ENCODE measurements at regions not wholly inside any gene's neighbourhood (a gene's known extent, or its start where the extent isn't known, plus 50 kb on each side); places are given as distances from the start of the nearest gene placed in this dataset.

DNA sequence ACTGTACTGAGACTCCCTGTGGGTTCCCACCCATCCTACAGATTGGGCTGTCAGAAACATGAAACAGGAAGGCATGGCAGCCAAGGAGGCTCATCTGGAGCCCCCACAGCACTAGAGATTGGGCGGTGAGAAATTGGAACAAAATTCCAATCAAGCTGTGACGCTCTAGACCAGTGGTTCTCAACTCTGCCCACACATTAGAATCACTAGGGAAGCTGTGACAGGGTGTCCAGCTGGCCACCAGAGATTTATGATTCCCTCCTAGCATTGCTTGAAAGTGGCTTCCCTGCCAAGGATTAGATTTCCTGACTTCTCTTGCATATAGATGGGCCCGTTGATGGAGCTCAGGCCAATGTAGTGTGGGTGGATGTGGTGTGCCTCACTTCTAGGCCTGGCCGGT, 187.5 kb upstream of the ZC3H12A start:
- peaks cover 5 to 12% (median 9%) of the 10 kb centered on the region in 3 donors for H3K27me3 Mint-ChIP-seq

DNA sequence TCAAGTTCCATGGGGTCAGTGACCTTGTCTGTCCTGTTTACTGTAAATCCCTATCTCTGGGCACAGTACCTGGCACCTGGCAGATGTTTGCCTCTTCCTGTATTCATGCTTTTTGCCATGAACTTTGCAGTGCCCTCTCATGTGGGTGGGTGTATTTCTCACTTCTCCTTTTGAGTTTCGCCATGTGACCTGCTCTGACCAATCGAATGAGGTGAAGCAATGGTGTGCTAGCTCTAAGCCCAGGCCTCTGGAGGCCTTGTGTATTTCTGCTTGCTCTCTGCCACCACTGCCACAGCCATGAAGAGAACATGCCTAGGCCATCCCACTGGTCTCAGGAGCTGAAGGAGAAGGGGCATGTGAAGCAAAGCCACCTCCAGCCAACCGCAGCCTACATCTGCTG, 185.5 kb upstream of the ZC3H12A start:
- peak; percentile 84 for DNase-seq

More for the DNA sequence above, 187.5 kb upstream of the ZC3H12A start:
- DNase-seq (no peak), ATAC-seq (ENCODE audit: low read depth in 2 of 2) (no peak)
- Mint-ChIP-seq H3K4me3 (no peak overlapping the region), H3K36me3 (peaks cover 4 to 19% of the 10 kb centered on the region in 2 donors), H3K9me3 (peaks cover 3 to 21% (median 12%) of the 10 kb centered on the region in 7 donors), H3K27ac (peak overlapping the region in 5 of 6 donors; percentile 17 to 92 (median 78)), H3K4me1 (peaks cover 25 to 58% (median 35%) of the 10 kb centered on the region in 3 donors)

DNA sequence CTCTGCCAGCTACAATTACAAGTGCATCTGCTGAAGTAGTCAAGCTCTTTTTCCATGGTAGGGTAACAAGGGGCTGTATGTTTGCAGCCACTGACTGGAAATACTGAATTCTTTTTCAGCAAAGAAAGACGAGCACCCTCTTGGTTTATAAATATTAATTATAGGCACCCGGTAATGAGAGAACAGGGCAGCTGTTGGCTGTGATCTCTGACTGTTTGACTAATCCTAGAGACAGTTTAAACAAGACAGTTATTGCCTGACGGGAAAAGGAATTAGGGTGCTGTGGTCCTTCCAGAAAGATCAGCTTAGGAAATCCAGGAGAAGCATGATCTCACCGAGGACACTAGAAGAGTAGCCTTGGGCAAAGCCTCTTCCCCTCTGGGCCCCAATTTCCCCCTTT, 183.7 kb upstream of the ZC3H12A start:
- ATAC-seq (ENCODE audit: low read depth in 2 of 2), result no peak
- Mint-ChIP-seq H3K36me3 (peaks cover 0 to 9% of the 10 kb centered on the region in 2 donors), H3K4me3 (peak overlapping the region in 4 of 8 donors; percentile 3 to 58 (median 46)), H3K27ac (peak overlapping the region in 5 of 6 donors; percentile 42 to 94 (median 84)), H3K9me3 (peaks cover 0 to 15% (median 3%) of the 10 kb centered on the region in 7 donors), H3K27me3 (peaks cover 0 to 9% (median 9%) of the 10 kb centered on the region in 3 donors), H3K4me1 (peaks cover 33 to 84% (median 50%) of the 10 kb centered on the region in 3 donors)
- no peak for DNase-seq

More for the DNA sequence above, 185.5 kb upstream of the ZC3H12A start:
- H3K9me3 Mint-ChIP-seq, result peaks cover 3 to 19% (median 10%) of the 10 kb centered on the region in 7 donors
- no peaks in the 10 kb centered on the region for H3K27me3 Mint-ChIP-seq
- peak overlapping the region; percentile 3 to 97 (median 90) for H3K27ac Mint-ChIP-seq
- H3K4me1 Mint-ChIP-seq, result peaks cover 29 to 71% (median 41%) of the 10 kb centered on the region in 3 donors
- peak; percentile 100 for ATAC-seq (ENCODE audit: low read depth in 2 of 2)
- peak overlapping the region in 6 of 8 donors; percentile 15 to 88 (median 62) for H3K4me3 Mint-ChIP-seq
- H3K36me3 Mint-ChIP-seq, result peaks cover 4 to 17% of the 10 kb centered on the region in 2 donors

DNA sequence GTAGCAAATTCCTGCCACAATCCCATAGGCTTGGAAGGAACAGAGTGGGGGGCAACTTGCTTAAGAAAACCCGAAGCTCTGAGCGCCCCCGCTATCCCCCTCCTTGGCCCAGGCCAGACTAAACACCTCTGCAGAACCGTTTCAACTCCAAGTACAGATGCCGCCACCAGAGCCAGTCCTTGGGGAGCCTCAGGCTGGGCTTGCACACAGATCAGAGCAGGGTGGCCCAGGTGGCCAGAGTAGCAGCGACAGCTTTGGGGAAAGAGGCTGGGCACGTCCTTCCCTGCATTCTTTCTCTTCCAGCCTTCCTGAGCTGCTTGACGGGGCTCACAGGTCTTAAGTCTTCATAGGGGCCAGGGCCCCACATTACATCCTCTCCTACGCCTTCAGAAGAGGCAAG, 181.6 kb upstream of the ZC3H12A start:
- no peak for ATAC-seq (ENCODE audit: low read depth in 2 of 2)
- peaks cover 0 to 15% (median 5%) of the 10 kb centered on the region in 7 donors for H3K9me3 Mint-ChIP-seq
- peaks cover 0 to 15% of the 10 kb centered on the region in 2 donors for H3K36me3 Mint-ChIP-seq
- no peak overlapping the region for H3K27ac Mint-ChIP-seq
- peaks cover 33 to 71% (median 50%) of the 10 kb centered on the region in 3 donors for H3K4me1 Mint-ChIP-seq
- DNase-seq, result no peak
- peaks cover 7 to 28% (median 27%) of the 10 kb centered on the region in 3 donors for H3K27me3 Mint-ChIP-seq
- peak overlapping the region in 2 of 8 donors; percentile 40 to 77 for H3K4me3 Mint-ChIP-seq

DNA sequence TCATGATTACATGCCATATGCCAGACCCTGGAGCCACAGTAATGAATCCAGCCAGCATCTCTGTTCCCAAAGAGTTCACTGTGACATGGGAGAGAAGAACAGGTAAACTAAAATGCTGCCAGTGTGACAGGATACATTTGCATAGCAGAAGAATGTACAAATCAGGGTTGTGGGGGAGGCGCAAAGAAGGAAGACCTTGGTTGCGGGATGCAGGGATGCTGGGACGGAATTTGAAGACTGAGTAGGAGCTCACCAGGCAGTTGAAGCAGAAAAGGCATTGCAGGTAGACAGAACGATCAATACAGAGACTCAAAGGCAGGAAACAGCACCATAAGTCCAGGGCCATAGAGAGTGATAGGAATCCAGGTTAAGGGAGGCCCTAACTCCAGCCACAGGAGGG, 180.3 kb upstream of the ZC3H12A start:
- DNase-seq (no peak), ATAC-seq (ENCODE audit: low read depth in 2 of 2) (no peak)
- Mint-ChIP-seq H3K27ac (peak overlapping the region in 3 of 6 donors; percentile 53 to 83 (median 64)), H3K9me3 (peaks cover 0 to 5% (median under 1%) of the 10 kb centered on the region in 7 donors), H3K4me1 (peaks cover 21 to 57% (median 37%) of the 10 kb centered on the region in 3 donors), H3K27me3 (peaks cover 13 to 39% (median 38%) of the 10 kb centered on the region in 3 donors), H3K4me3 (peak overlapping the region in 2 of 8 donors; percentile 33 to 47), H3K36me3 (peaks cover 0 to 13% of the 10 kb centered on the region in 2 donors)

DNA sequence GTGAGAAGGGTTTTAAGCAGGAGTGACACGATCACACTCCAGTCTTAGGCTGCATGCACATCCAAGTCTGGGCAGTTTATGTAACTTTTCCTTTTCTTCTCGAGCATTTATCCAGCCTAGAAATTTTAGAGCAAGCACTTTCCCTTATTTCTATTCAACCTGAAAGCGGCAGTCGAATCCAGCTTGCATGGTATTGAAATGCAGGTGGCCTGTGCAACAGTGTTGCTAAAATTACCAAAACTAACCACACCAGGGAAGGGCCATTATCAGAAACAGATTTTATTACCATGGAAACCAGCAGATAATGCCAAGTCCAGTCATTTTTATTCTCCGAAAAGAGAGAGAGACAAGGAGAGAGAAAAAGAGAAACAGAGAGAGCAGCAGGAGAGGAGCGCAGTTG, 179.9 kb upstream of the ZC3H12A start:
- Mint-ChIP-seq H3K4me1 (peaks cover 17 to 53% (median 33%) of the 10 kb centered on the region in 3 donors), H3K27me3 (peaks cover 16 to 43% (median 42%) of the 10 kb centered on the region in 3 donors), H3K36me3 (peaks cover 0 to 10% of the 10 kb centered on the region in 2 donors), H3K9me3 (peaks cover 0 to 5% (median 1%) of the 10 kb centered on the region in 7 donors), H3K27ac (peak overlapping the region in 2 of 6 donors; percentile 53 to 62), H3K4me3 (peak overlapping the region in 1 of 8 donors; percentile 3)
- no peak for ATAC-seq (ENCODE audit: low read depth in 2 of 2)
- no peak for DNase-seq

DNA sequence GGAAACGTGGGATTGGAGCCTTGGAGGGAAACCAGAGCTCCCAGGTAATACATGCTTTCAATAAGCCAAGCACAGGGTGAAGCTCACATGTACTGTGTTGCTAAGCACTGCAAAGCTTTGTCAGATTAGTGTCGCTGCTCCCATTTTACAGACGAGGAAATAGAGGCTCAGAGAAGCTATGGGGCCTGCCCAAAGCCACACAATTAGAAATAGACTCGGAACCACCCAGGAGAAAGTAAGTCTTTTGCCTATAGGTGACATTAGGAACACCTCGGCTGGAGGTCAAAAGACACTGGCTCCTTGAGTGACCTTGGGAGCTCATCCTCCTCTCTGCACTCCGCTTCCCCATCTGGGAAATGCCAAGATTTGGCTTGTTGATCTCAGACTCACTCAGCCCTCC, 175.6 kb upstream of the ZC3H12A start:
- ATAC-seq (ENCODE audit: low read depth in 2 of 2), result no peak
- H3K27me3 Mint-ChIP-seq, result peaks cover 28 to 66% (median 63%) of the 10 kb centered on the region in 3 donors

DNA sequence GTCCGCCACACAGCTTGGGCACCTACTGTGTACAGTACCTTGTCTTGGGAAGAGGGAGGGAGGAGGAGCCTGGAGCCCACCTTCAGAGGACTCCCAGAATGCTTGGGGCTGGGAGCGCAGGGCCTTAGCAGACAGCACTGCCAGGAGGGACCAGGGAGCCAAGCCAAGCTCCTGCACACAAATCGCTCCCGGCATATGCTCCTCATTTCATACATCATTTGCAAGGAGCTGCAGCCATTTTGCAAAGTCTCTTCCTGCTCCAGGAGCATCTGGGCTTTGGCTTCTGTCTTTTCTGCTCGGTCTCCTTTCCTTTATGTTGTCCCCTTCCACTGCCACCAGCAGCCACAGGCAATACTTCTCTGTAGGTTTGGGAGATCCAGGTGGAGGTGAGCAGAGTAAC, 175.2 kb upstream of the ZC3H12A start:
- no peak overlapping the region for H3K4me3 Mint-ChIP-seq
- ATAC-seq (ENCODE audit: low read depth in 2 of 2), result no peak
- peaks cover 0 to 2% (median 0%) of the 10 kb centered on the region in 7 donors for H3K9me3 Mint-ChIP-seq
- no peak overlapping the region for H3K27ac Mint-ChIP-seq
- H3K27me3 Mint-ChIP-seq, result peaks cover 31 to 71% (median 64%) of the 10 kb centered on the region in 3 donors
- peaks cover under 1 to 12% (median 11%) of the 10 kb centered on the region in 3 donors for H3K4me1 Mint-ChIP-seq
- peaks cover 0 to 10% of the 10 kb centered on the region in 2 donors for H3K36me3 Mint-ChIP-seq
- DNase-seq, result no peak

More for the DNA sequence above, 175.6 kb upstream of the ZC3H12A start:
- Mint-ChIP-seq H3K27ac (no peak overlapping the region), H3K4me3 (no peak overlapping the region), H3K4me1 (peaks cover 5 to 15% (median 14%) of the 10 kb centered on the region in 3 donors), H3K36me3 (peaks cover 0 to 10% of the 10 kb centered on the region in 2 donors), H3K9me3 (peaks cover 0 to 2% (median 0%) of the 10 kb centered on the region in 7 donors)
- DNase-seq, result no peak

DNA sequence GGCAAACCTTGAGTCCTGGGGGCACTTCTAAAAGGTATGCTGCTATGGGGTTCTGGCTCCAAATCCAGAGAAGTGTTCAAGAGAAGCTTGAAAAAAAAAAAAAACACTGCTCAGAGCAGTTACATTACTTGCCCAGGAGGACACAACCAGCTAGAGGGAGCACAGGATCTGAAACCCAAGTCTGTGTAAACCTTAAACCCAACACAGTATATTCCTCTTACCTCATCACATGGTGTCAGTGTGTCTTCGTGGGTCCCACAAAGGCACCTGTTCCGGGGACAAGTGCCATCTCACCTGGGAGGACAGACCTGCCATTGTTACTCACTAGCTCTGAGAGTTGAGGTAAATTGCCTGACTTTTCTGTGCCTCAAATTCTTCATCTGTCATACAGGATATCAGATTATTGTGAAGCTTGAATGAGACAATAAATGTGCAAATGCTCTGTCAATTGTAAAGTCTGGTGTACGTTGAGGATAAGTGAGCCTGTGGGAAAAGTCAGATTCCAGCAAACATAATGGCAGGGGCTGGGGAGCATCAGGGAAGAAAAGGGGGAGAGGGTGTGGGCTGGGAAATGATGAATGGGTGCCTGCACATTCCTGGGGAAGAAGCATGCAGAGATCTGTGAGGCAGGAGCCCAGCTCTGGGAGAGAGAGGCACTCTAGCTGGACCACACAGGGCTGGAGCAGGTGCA, 170.4 kb upstream of the ZC3H12A start:
- H3K9me3 Mint-ChIP-seq, result peaks cover 0 to 1% (median 0%) of the 10 kb centered on the region in 7 donors
- DNase-seq (no peak), ATAC-seq (ENCODE audit: low read depth in 2 of 2) (no peak)
- no peaks in the 10 kb centered on the region for H3K36me3 Mint-ChIP-seq
- peaks cover 0 to 5% (median 0%) of the 10 kb centered on the region in 3 donors for H3K4me1 Mint-ChIP-seq
- H3K4me3 Mint-ChIP-seq, result no peak overlapping the region
- H3K27ac Mint-ChIP-seq, result peak overlapping the region in 2 of 6 donors; percentile 13 to 16
- peaks cover 26 to 49% (median 47%) of the 10 kb centered on the region in 3 donors for H3K27me3 Mint-ChIP-seq

DNA sequence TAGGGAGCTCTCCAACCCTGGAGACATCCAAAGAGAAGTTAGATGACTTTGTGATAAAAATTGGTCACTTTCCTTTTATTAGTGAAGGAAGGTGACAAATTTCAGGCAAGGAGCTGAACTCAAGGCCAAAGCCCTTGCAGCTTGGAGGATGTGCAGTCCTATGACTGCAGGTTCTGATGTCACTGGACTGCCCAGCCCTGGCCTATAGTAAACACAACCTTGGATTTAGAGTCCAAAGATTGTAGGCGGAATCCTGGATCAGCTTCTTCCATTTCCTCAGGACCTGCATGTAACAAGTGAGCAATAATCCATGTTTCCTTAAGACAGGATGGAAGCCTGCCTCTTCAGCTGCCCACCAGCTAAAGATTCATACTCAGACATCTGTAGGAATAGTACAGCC, 169.3 kb upstream of the ZC3H12A start:
- ATAC-seq (ENCODE audit: low read depth in 2 of 2), result no peak
- H3K4me1 Mint-ChIP-seq, result peaks cover 0 to 5% (median 0%) of the 10 kb centered on the region in 3 donors

DNA sequence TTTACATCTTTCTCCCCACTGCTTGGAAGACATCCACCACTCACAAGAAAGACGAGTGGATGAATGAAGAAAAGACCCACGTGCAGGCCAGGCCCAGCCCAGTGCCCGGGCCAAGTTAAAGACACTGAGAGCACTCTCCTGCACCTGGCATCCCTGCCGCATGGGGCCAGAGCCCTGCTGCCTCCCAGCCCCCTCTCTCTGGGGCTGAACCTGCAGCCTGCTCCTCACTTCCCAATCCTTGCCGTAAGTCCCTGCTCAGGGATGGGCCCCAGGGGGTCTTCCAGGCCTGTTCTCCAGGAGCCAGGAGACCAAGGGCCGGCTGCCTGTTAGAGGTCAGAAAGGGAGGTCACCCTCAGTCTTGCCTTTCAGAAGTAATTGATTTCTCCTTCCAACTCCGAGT, 168.5 kb upstream of the ZC3H12A start:
- H3K36me3 Mint-ChIP-seq, result no peaks in the 10 kb centered on the region
- H3K27ac Mint-ChIP-seq, result no peak overlapping the region
- H3K4me3 Mint-ChIP-seq, result no peak overlapping the region
- H3K27me3 Mint-ChIP-seq, result peaks cover 20 to 51% (median 49%) of the 10 kb centered on the region in 3 donors
- peaks cover 0 to 2% (median 0%) of the 10 kb centered on the region in 7 donors for H3K9me3 Mint-ChIP-seq
- no peak for DNase-seq
- ATAC-seq (ENCODE audit: low read depth in 2 of 2), result no peak
- peaks cover 0 to 4% (median 0%) of the 10 kb centered on the region in 3 donors for H3K4me1 Mint-ChIP-seq

More for the DNA sequence above, 169.3 kb upstream of the ZC3H12A start:
- Mint-ChIP-seq H3K27ac (no peak overlapping the region), H3K36me3 (no peaks in the 10 kb centered on the region), H3K4me3 (no peak overlapping the region), H3K27me3 (peaks cover 18 to 51% (median 49%) of the 10 kb centered on the region in 3 donors), H3K9me3 (peaks cover 0 to 1% (median 0%) of the 10 kb centered on the region in 7 donors)
- no peak for DNase-seq

DNA sequence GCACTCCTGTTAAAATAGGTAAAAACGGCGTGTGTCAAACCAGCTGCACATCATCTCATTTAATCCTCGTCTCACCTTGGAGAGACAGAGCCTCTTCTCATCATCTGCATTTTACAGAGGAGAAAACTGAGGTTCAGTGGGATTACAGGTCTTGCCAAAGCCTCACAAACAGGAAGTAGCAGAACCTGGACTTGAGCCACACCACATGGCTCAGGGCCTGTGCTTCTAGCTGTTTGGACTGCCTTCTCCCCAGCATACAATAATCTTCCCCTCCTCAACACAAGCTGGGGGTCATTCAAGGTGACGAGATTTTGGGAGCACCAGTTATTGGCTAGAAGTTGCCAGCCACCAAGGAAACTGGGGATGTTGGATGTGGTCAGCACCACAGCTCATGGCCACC, 167.9 kb upstream of the ZC3H12A start:
- no peak overlapping the region for H3K4me3 Mint-ChIP-seq
- H3K27ac Mint-ChIP-seq, result no peak overlapping the region
- DNase-seq (no peak), ATAC-seq (ENCODE audit: low read depth in 2 of 2) (no peak)
- peaks cover 0 to 2% (median 0%) of the 10 kb centered on the region in 7 donors for H3K9me3 Mint-ChIP-seq
- no peaks in the 10 kb centered on the region for H3K4me1 Mint-ChIP-seq
- H3K36me3 Mint-ChIP-seq, result no peaks in the 10 kb centered on the region
- peaks cover 20 to 51% (median 49%) of the 10 kb centered on the region in 3 donors for H3K27me3 Mint-ChIP-seq

DNA sequence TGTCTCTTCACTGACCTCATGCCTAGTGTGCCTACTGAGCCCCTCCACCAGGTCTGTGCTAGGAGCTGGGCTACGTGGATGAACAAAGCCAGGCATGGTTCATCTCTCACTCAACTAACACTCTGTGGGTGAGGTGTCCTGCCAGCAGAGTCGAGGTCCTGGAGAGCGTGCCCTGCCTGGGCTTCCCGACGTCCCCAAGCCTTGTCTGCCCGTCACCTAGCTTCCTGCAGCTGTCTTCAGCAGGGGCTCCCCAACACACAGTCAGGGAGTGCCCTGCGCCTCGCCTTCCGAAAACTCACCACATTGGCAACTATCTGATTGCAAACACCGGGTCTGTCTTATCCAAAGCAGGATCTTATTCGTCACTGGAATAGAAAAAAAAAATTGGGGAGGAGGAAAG, 167.5 kb upstream of the ZC3H12A start:
- H3K4me3 Mint-ChIP-seq, result no peak overlapping the region
- ATAC-seq (ENCODE audit: low read depth in 2 of 2), result no peak
- H3K27me3 Mint-ChIP-seq, result peaks cover 20 to 51% (median 49%) of the 10 kb centered on the region in 3 donors
- no peak overlapping the region for H3K27ac Mint-ChIP-seq
- DNase-seq, result no peak
- no peaks in the 10 kb centered on the region for H3K36me3 Mint-ChIP-seq
- no peaks in the 10 kb centered on the region for H3K4me1 Mint-ChIP-seq
- H3K9me3 Mint-ChIP-seq, result peaks cover 0 to 2% (median 0%) of the 10 kb centered on the region in 7 donors

Measured in naive B cell (primary cell).